T-helper 2 cell treated with Interferon-gamma antibody and Interleukin-4, amounts not matched to agents 100 ng/mL and 5 ng/mL, for 36 hours (primary cell): ENCODE measurements at regions not wholly inside any gene's neighbourhood (a gene's known extent, or its start where the extent isn't known, plus 50 kb on each side); places are given as distances from the start of the nearest gene placed in this dataset.
"Not testable (repeated sequence)": the region's sequence is repeated elsewhere in the genome, so short reads cannot be mapped to it uniquely, and the experiment has no call there.

ENCODE experiments used
- intact Hi-C: fragments of 100-400 bp; cut with micrococcal nuclease; formaldehyde crosslinking; loops from one replicate; pipeline ENCODE4 v1.15.1; 2023

DNA sequence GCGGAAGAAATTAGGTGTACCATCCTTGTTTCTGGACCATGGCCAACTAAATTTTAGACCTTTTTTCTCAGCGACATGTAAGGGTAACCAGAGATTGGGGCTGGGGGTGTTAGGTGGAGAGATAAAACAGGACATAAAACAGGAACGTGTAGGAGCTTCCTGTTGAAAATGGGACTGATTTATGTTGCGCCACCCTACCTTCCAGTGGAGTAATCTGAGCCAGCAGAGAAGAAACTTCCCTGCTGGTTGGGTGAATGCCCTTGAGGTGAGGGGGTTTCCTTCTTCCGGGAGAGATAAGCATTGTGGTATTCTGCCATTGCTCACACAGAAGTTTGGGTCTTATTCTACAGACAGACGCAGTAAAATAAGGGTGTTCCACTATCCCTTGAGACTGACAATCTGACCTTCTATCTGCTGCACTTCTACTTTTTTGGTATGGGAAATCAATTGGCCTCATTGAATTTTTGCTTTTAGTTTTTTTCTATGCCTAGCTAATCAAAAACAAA is 417.6 kb downstream of the PCNX1 start:
- intact Hi-C loops, result loop anchor here (5.0 to 10.0 kb wide), 5 partner anchors 78 to 670 kb away; no protein-coding TSS in a partner anchor

DNA sequence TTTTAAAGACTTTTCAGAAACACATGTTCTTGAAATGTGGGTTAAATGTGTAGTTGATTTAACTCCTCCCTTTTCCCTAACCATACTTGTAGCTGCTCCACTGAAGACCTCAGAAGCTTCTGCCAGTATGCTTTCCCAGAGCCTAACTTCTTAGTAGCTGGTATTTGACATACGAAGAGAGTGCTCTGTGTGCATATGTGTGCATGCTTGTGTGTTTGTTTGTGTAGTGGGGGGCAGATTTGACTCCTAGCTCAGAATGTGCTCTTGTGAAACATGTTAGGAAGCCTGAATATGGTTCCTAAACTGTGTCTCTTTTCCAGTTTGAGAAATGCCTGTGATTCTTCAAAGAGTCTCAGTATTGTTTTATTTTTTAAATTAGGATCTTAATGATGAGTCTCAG is 420.4 kb downstream of the PCNX1 start:
- intact Hi-C loops, result loop anchor here (10.0 kb wide), 2 partner anchors 333 to 673 kb away; no protein-coding TSS in a partner anchor

DNA sequence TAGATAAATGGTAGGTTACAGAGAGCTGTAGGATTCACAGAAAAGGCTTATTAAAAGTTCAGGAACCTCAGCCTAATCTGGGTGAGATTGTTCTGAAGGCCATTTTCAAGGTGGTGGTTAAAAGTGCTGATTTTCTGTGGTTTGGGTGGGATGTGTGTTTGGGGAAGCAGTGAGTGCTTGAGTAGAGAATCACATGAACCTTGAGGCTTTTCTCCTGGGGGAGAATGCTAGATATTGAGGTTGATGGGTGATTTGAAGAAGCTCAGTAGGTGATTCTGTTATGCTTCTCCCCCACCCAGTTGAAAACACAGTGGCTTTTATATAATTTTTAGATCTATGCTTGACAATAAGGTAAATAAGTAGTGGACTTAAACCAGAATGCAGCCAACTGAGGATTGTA is 420.9 kb downstream of the PCNX1 start:
- intact Hi-C loops, result loop anchor here (10.0 kb wide), 2 partner anchors 333 to 673 kb away; no protein-coding TSS in a partner anchor

DNA sequence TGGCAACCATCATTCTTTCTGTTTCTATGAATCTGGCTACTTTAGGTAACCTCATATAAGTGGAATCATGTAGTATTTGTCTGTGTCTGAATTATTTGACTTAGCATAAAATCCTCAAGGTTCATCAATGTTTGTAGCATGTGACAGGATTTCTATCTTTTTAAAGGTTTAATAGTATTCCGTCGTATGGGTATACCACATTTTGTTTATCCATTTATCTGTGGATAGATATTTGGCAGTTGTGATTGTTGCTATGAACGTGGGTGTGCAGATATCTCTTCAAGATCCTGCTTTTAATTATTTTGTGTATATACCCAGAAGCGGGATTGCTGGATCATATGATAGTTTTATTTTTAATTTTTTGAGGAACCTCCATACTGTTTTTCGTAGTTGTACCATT is 421.7 kb downstream of the PCNX1 start:
- intact Hi-C loops, result loop anchor here (10.0 kb wide), 2 partner anchors 334 to 674 kb away; no protein-coding TSS in a partner anchor

DNA sequence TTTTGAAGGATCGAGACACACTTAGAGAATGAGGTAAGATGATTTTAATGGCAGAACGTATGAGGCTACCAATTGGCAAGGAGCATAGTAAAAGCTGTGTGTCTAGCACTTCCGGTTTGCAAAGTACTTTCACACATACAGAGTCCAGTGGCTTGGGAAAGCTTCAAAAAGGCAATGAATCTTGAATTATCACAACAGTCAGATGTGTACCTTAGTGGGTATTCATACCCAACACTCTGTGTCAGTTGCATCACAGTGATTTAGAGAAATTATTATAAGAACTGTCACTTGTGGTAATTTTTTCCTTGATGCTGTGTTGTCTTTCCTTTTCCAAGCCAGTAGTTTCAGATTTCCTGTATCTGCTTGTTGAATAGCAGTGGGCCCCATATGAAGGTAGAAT is 424.1 kb downstream of the PCNX1 start:
- intact Hi-C loops, result no loop called here

DNA sequence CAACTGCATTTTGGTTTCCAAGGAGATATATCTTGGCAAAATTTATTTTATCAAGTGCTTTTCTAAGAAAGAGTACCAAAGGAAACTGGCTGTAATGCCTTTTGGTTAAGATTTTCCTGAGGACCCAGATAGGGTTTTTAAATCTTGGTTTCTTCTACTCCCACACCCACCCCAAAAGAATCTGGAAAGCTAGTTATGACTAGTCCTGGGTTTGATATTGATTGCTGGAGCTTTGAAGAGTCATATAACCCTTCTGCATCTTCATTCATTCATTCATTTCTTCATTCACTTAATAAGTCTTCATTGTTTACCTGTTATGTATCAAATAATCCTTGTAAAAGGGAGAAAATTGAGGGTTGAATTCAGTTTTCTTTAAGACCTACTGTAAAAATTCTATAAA is 425.2 kb downstream of the PCNX1 start:
- intact Hi-C loops, result no loop called here

DNA sequence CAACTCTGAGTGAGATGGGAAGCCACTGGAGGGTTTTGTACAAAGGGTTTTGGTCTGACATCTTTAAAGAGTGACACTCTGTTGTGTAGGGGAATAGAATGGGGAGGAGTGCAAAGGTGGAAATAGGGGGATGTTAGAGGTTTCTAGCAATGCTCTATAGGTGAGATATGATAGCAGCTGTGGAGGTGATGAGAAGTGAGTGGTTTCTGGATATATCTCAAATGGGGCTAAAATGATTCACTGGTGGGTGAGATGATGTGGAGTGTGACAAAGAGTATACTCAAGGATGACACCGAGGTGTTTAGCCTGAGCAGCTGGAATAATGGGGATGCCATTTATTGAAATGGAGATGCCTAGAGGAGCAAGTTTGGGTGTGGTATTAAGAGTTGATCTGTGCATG is 426.4 kb downstream of the PCNX1 start:
- intact Hi-C loops, result no loop called here

DNA sequence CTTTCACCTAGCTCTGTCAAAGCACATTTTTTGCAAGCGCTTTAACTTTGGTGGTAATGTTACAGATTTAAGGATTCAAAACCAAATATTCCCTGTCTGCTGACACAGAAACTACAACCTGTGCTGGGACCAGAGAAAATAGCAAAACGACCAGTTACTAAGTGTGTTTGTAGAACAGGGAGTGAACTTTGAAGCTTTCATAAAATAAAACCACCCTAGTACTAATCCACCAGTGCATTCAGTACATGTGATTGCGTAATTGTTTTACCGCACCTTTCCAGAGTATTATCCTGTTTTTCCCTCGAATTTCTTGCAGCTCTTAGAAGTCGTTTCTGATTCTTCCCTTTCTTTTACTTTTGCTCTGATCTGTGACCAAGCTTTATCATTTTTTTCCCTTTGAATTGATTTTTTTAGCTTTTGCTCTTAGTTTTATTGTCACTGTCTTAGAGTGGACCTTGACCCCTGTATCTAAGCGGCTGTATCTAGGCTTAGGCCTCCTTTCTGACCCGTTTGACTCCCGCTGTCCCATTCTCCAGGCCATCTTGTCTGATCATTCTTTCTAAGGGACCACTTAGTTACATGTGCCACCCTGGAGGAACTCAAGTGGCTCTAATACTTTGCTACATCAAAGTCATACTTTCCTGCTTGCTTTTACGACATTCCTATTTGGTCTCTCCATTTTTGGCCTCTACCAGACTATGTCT is 429.4 kb downstream of the PCNX1 start:
- intact Hi-C loops, result no loop called here

DNA sequence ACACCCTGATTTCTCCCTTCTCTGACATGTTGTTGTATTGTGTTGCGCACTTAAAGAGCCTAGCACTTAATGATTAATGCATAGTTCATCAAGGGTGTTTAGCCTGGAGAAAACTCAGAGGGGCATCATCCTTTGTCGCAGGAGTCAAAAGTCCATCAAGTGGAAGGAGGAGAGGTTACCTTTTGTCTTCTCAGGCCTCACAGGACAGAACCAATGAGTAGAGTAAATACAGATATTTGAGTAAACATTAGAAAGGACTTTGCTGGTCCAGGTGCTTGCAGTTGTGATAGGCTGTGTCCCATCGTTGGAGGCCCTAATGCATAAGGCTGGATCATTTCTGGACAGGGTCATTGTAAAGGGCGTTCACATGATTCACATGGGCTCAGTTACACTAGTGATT is 430.9 kb downstream of the PCNX1 start:
- intact Hi-C loops, result no loop called here

DNA sequence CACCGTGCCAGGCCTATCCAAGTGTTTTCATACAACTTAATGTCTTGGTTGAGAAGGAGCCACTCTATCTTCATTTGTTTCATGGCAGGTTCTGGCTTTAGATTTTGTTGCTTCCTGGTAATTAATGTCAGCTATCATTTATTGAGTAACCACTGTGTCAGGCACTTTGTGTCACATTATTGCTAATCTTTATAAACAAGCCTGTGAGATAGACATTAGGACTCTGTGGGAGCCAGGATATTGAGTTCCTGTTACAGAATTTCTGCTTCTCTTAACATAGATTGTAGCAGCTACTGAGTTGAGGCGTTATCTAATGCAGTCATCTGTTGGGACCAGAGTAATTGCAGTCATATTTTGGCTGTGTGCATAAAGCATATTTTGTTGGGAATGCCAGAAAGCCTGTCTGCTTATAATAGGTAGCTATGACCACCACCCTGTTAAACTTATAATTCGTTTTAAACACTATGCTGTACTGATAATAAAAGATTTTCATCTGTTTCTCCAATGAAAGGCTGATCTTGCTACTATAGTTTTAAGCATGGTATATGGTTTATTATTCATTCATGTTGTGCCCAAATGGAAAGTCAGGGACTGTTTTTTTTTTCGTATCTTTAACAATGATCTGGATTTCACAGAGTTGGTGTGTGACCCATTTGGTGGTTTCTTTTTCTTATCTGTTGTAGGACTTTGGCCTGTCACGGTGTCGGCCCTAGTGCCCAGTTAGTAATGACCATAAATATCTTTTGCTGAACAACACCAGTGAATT is 432.6 kb downstream of the PCNX1 start:
- intact Hi-C loops, result no loop called here

DNA sequence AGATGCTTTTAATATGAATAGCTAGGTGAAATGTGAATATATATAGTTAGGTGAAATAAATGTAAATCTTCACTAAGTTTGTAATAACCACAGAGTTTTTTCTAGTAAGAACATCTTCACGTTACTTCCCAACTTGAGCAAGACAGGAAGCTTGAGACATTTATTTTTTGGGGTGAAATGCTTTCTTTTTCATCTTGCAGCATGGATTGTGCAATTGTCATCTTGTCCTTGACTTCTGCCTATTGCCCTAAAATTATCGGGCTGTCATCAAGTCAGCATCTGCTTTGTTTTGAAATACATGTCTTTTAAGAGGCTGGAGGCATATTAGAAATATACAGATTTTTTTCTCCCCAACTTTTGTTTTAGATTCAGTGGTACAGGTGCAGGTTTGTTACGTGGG is 433.9 kb downstream of the PCNX1 start:
- intact Hi-C loops, result no loop called here

DNA sequence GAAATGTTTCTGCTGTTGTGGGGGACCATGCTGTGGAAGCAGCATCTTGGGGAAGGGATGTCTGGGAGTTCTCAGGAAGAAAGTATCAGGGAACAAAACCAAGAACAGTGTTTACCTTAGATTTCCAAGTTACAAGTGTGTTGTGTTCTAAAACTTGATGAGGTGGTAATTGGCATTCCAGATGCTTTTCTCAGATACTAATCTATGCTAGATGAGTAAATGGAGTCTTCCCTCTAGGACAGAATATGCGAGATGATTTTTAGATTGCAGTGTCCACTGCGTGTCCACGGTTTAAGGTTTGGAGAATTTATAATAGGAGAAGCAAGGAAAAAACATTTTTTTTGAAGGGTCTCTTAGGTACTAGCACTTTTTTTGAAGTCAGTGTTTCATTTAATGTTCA is 436.5 kb downstream of the PCNX1 start:
- intact Hi-C loops, result no loop called here

DNA sequence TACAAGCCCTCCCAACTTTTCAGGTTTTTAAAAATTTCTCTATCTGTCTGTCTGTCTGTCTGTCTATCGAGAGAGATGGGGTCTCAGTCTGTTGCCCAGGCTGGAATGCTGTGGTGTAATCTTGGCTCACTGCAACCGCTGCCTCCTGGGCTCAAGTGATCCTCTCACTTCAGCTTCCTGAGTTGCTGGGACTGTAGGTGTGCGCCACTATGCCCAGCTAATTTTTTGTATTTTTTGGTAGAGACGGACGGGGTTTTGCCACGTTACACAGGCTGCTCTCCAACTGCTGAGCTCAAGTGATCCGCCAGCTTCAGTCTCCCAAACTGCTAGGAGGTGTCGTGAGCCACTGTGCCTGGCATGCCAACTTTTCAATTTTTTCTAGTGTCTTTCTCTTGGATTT is 437.2 kb downstream of the PCNX1 start:
- intact Hi-C loops, result no loop called here

DNA sequence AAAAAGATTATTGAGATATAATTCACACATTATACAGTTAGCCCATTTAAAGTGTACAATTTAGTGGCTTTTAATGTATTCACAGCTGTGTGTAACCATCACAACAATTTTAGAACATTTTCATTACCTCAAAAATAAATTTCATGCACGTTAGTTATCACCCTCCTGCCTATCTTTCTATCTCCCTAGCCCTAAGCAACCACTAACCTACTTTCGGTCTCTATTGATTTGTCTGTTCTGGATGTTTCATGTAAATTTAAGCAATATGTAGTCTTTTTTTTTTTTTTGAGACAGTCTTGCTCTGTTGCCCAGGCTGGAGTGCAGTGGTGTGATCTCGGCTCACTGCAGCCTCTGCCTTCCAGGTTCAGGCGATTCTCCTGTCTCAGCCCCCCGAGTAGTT is 439.4 kb downstream of the PCNX1 start:
- intact Hi-C loops, result no loop called here

DNA sequence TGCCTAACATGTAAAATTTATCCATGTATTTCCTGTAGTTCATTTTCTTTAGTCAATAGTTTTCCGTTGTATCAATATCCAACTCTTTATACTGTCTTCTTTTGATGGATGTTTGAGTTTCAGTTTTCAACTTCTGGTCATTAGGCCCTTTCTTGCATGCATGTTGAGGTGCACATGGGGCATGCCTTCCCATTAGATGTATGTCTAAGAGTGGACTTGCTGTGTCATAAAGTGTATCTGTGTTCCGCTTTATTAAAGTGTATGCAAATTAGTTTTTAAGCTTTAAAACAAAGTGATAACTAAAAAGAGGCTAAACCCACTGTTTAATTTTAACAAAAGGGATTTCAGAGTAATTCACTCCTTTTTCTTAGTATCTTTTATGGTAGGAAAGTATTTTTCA is 441.1 kb downstream of the PCNX1 start:
- intact Hi-C loops, result no loop called here

DNA sequence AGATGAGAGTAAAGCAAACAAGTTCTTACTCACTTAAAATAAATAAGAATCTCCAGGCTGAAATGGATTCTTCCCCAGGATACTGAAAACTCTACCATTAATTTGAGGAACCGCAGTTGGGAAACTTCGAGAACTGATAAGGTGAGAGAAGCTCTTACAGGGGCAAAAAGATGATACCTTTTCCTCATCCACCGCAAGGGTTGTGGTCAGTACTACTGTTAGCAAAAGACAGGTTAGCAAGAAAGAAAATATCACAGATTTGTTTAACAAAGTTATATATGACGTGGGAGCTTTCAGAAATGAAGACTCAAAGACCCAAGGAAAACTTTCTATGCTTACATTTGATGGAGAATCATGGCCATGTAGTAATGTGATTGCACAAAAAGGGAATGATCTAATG is 441.6 kb downstream of the PCNX1 start:
- intact Hi-C loops, result no loop called here

DNA sequence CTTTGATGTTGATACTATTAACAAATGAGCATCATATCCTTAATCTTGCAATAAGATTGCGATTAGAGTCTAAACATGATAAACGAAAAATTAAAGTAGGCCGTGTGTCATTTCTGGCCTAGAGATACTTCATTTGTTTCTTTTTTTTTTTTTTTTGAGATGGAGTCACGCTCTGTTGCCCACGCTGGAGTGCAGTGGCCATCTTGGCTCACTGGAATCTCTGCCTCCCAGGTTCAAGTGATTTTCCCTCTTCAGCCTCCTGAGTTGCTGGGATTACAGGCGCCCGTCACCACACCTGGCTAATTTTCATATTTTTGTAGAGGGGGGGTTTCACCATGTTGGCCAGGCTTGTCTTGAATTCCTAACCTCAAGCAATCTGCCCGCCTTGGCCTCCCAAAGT is 446.9 kb downstream of the PCNX1 start:
- intact Hi-C loops, result no loop called here

DNA sequence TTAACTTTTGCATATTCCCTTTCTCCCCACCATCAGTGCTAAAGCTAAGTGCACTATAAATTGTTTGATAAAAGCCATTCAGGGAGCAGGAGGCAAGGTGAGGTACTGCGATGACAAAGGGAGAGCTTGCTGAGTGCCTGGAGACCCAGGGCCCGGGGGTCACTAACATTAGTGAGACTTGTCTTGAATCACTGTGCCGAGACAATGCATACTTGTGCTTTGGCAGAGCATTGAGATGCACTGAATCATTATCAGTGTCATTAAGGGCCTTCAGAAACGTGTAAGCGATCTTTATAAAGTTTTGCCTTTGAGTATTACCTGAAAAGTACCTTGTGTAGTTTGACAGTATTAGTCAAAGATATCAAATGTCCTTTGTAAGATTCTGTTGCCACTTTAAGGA is 447.5 kb downstream of the PCNX1 start:
- intact Hi-C loops, result no loop called here

DNA sequence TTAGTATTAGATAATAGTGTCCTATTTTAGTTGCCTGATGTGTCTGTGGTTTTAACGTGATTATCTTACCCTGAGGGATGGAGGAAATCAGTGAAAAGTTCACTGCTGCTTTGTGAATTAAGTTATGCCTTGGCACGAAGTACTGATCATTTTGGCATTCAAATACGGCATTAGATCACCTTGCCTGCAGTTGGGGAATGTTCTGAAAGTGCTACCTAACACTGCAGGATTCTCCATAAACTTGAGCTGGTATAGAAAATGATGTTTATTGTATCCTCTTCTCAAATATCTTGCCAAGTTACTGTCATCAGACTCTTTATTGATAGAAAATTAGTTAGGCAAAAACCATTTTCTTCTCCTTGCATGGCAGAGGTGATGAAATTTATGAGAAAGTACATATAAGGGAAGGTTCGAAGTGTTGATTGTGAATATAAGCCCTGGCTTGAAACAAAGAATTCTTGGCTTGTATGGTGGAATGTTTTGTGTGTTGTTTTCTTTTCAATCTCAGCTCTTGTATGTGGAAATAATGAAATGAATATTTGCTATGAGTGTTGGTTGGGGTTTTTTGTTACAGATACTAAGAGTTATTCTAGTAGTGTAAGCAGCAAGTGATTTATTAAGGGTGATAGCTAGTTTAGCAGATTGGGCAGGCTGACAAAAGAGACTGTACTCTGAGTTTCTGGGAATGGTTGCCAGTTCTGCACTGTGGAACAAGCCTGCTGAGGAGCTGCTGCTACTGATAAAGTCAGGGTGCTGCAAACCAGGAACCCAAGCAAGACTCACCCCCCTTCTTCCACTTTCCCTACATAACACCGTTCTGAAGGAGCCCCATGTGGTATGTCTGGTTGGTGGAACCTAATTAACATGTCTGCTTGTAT is 448.3 kb downstream of the PCNX1 start:
- intact Hi-C loops, result no loop called here

DNA sequence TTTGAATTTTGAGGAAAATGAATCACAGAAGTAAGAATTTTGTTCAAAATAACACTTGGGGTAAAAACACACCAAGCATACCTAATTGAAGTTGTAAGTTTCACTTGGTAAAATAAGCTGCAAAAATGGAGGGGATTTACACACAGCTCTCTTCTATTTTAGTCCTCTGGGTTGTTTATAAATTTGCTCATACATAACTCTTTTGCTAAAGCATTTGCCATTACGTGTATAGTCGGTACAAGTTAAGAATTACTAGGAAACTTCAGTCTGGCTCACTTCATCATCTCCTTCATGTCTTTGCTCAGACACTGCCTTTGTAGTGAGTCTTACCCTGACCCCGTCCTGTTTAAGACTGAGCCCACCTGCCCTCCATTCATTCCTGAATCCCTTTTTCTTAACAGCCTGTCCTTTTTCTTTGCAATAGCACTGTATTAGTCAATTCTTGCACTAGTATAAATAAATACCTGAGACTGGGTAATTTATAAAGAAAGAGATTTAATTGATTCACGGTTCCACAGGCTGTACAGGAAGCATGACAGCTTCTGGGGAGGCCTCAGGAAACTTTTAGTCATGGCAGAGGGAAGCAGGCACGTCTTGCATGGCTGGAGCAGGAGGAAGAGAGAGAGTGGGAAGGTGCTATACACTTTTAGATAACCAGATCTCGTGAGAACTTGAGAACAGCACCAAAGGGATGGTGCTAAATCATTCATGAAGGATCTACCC is 451.1 kb downstream of the PCNX1 start:
- intact Hi-C loops, result no loop called here

DNA sequence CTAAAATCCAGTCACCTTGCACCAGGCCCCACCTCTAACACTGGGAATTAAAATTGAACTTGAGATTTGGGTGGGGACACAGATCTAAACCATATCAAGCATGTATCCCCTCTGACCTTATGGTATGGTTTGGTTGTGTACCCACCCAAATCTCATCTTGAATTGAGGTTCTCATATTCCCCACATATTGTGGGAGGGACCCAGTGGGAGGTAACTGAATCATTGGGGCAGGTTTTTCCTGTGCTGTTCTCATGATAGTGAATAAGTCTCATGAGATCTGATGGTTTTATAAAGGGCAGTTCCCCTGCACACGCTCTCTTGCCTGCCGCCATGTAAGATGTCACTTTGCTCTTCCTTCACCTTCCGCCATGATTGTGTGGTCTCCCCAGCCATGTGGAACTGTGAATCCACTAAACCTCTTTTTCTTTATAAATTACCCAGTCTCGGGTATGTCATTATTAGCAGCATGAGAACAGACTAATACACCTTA is 451.7 kb downstream of the PCNX1 start:
- intact Hi-C loops, result not testable (repeated sequence)
